RKO (cell line): ENCODE measurements at regions not wholly inside any gene's neighbourhood (a gene's known extent, or its start where the extent isn't known, plus 50 kb on each side); places are given as distances from the start of the nearest gene placed in this dataset.

Source experiments
- DNase-seq: peaks from one replicate; pipeline ENCODE4 v3.0.0-alpha.2; 2016; ENCODE audit warnings: low spot score

GRCh38 chr3:74564560-74564959 is 49.9 kb downstream of the CNTN3 start:
- DNase-seq, result no peak

GRCh38 chr3:74562558-74563269 is 51.7 kb downstream of the CNTN3 start:
- no peak for DNase-seq

DNA sequence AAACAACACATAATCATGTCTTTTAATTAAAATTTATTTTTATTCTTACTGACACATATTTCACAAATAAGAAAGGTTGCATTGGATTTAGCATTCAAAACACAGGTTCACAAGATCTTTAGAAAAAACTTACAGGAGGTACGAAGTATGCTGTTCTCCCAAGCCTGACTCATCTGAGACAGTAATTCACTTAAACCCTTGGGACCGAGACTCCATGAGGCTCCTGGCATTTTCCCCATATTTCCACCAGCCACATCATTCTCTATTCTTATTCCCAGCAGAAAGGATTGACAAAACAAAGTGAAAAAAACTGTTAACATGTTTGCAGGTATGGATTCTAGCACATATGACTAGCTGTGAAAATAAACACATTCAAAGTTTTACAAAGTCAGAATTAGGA is 52.6 kb downstream of the CNTN3 start:
- no peak for DNase-seq

DNA sequence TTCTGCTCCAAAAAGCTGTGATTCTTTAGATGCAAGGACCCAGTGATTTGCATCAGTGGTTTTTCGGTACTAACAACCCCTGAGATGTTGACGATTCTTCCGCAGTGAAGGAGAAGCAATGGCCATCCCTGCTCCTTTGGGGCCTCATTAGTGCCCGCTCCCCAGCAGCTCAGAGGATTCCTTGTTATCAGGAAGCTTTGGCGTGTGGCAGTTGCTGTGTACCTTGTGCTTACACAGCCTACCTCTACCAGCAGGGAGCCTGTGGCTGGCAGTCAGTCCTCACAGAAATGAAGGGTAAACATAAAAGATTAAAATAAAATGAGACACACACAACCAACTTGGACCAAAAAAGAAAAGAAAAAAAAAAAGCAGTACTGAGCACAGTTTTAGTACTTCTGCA is 55.2 kb downstream of the CNTN3 start:
- no peak for DNase-seq

DNA sequence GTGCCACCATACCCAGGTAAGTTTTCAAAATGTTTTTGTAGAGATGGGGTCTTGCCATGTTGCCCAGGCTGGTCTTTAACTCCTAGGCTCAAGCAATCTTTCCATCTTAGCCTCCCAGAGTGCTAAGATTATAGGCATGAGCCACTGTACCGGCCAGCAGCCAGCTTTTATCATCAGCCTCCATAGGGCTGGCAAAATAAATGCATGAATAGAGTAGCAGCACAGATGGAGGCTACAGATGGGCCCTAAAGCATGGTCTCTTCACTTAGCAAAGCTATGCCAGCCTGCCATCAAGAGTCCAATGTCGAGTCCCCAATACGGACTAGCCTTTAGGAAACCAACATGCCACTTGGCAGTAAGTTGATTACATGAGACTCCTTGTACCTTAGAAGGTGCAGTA is 63.8 kb downstream of the CNTN3 start:
- DNase-seq, result no peak

- DNase-seq, result no peak
Measured at GRCh38 chr3:74546426-74546825, 68.0 kb downstream of the CNTN3 start.

- DNase-seq, result no peak
Measured at GRCh38 chr3:74542441-74542840, 72.0 kb downstream of the CNTN3 start.

DNA sequence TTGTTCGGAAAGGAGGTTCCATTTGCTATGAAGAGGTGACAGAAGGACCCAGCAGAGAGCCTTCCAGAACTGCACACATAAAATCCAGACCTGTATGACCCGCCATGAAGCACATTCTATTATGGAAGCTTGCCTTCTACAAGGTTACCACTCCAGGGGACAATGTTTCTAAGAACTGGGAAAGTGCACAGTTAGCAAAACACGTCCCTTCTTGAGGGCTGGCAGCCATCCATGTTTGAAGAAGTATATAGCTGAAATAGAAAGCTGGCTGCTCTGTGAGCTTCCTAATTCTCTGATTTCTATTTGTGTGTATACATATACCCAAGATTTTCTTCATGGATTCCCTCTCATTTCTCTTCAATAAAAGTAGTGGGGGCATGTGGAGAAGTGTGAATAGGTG is 74.6 kb downstream of the CNTN3 start:
- no peak for DNase-seq

DNA sequence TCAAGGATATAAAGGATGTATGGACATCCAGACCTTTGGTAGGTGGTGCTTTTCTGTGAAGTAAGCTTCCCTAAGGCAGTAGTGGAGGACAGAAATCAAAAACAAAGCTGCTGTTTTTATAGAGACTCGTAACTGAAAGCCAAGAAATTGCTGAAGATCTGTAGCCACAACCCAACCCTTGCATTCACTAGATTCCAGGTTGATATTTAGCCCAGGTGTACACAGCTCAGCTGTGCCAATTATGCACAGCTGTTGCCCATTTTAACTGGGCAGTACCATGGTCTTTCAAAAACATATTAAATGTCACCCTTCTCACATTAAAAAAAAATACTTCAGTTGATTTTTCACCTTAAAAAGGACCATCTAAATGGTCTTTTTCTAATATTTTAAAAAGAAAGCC is 75.8 kb downstream of the CNTN3 start:
- no peak for DNase-seq

GRCh38 chr3:74537857-74538256 is 76.6 kb downstream of the CNTN3 start:
- no peak for DNase-seq

- no peak for DNase-seq
Measured at GRCh38 chr3:74537164-74537563, 77.3 kb downstream of the CNTN3 start.

DNA sequence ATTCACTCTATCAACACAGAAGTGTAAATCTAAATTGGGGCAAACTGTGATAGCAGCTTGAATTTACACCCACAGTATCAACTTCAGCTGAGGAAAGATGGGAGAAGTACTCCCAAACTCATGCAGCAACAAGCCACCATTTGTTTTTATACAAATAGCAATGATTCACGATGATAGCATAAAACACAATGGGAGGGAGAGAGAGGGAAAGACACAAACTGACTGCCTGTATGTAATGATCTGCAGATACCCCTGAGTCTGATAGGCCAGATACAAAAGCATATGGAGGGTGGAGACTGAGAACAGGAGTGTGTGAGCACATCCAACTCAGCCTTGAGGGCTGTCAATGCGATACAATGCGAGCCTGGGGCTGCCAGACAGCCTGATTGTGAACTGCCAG is 79.2 kb downstream of the CNTN3 start:
- DNase-seq, result no peak

DNA sequence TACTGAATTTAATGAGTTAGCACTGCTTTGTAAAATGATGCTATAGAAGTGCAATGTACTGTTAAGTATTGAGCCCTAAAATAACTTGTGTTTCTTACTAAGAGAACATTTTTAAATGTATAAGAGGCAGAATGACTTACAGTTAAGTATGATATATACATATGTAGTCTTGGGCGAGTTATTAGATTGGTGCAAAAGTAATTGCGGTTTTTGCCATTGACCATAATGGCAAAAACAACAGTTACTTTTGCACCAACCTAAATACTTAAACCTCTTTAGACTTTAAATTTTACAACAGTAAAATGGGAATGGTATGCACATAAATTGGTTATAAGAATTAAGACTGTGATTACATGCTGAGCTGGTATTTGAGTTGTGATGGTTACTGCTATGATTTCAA is 79.8 kb downstream of the CNTN3 start:
- no peak for DNase-seq

GRCh38 chr3:74532446-74532845 is 82.0 kb downstream of the CNTN3 start:
- DNase-seq, result peak; percentile 15

DNA sequence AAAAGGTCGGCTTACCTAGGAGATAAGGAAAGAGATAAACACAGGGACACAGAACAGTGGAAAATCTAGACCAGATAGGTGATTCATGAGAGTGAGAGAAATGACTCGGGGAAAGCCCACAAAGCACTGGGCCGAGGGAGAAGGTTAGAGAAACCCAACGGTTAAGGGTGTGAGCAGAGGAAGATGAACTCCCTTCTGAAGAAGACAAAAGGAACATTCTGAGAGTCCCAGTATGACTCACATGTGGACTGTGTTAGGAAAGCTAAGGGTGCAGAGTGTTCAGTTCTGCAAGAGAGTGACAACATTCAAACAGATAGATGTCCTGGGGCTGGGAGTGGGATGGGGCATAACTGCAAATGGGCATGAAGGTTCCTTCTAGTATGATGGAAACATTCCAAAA is 83.0 kb downstream of the CNTN3 start:
- DNase-seq, result no peak

DNA sequence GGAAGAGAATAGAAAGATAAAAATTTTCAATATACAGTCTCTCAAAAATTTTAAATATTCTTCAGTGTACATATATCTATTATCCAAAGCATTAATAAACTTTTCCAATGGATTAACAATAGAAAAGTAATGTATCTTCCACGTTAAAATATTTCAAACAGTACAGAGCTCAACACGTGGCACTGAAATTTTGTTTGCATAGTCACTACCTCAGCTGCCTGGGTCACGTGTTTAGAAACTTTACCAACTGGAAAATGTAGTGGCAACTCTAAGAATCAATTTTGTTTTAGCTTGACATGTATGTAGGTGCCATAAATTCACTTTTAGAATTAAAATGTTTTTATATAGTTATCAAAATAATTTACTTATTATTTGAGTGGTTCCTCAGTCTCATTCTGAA is 85.3 kb downstream of the CNTN3 start:
- no peak for DNase-seq

DNA sequence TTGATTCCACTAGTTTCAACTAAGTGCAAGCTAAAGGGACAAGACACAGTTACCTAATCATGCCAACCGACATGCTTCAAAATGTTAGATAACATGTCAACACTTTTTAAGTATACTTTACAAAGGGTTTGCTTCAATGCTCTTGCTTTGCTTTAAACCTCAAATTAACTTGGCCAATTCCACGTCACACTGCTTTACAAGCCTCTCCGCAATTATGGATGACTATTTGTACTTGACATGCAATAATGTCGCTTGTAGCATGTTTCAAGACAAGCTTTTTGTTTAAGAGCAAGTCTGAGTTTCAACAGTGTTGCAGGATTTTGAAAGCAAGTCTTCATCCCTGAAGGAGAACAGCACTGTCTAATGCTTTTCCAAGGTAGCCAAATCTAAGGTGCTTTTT is 86.9 kb downstream of the CNTN3 start:
- no peak for DNase-seq

- DNase-seq, result no peak
Measured at GRCh38 chr3:74523811-74524210, 90.6 kb downstream of the CNTN3 start.

- no peak for DNase-seq
Measured at GRCh38 chr3:74520895-74521294, 93.6 kb downstream of the CNTN3 start.

DNA sequence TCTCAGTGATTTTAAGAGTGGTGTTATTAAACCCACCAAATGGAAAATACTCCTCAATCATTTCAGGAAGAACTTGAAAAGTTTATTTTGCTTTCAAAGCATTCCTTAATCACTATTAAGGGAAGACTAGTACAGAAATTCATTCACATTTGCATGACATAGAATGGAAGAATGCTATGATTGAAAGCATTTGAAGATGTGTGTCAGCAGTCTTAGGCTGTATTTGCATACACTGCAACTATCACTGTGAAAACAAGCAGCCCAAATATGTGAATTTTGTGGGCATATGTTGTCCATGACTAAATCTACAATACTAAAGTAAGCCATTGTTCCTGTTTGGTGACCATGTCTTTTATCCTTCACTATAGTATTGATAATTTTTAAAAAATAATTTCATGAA is 95.8 kb downstream of the CNTN3 start:
- no peak for DNase-seq

DNA sequence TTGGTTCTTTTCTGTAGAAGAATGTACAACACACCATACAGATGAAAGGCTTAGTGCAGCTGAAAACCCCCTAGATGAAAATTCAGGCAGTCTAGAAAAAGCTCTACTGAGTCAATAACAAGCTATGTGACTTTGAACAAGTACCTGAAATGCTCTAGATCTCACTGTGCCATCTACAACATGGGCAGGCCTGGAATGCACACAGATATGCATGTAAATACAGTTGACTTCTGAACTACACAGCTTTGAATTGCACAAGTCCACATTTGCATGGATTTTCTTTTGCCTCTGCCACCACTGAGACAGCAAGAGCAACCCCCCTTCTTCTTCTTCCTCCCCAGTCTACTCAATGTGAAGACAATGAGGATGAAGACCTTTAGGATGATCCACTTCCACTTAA is 98.4 kb downstream of the CNTN3 start:
- DNase-seq, result no peak

DNA sequence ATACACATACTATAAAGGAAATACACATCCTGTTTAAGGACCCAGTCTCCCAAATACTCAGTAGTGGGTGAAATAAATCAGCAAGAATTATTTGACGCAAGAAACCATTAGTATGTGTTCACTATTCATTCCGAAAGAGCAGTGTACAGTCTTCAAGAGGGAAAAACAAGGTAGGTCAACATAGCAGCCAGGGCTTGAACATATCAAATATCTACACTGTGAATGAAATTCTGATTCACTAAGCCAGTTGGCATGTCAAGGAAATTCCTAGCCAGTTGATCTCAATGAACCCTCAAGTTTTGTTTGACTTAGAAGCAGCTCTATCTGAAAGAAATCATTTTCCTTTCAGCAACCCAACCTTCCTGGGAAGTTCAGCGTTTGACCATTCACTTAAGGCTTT is 99.0 kb downstream of the CNTN3 start:
- DNase-seq, result no peak

DNA sequence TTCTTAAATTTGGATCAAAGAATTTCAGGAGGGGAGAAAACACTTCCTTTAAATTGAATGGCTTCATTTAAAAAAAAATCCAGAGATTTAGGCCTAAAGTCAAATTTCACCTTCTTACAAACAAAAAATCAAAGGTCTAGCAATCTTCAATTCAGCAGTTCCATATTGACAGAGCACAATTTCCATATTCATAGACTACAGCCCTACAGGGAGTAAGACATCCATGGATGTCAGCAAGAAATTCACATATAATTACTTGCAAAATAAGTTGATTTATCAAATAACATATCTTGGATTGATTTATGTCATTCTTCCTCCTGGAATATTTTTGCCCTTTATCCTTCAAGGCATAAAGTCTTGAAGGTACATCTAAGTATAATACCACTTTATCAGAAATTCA is 103.4 kb downstream of the CNTN3 start:
- DNase-seq, result no peak

DNA sequence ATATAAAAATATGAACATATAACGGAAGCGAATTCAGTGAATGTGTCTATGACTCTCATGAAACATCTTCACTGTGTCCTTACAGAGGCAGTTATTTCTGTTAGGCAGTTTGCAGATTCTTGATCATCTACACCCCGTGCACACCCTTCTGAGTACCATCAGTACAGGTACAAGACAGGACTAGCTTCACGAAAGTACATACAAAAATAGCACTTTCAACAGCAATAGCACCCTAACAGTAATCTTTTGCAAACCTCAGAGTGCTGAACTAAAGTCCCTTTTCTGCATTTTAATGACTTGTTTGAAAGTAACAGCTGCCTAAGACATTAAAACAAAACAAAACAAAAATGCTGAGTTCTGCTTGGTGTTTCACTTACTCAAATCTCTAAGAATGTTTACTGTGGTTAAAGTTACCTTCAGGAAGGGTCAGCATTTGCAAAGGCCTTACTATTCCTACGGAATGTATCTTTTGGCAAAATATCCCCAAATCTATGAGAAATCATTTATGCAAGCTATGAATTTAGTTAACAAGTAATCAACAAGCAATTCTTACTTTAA is 104.1 kb downstream of the CNTN3 start:
- DNase-seq, result no peak
